Astrocyte (in vitro differentiated cells and primary cell): ENCODE measurements at regions not wholly inside any gene's neighbourhood (a gene's known extent, or its start where the extent isn't known, plus 50 kb on each side); places are given as distances from the start of the nearest gene placed in this dataset.

Experiments used
- EZH2 ChIP-seq: IDR thresholded peaks from 2 replicates; pipeline ENCODE4 v1.6.1; 2012; ENCODE audit warnings: mild to moderate bottlenecking, low read length, inconsistent platforms; ENCODE audit not compliant: insufficient read depth
- TF ChIP-seq, protein P1 (sequence below): IDR thresholded peaks from 2 replicates; pipeline ENCODE4 v1.5.1; 2011; ENCODE audit warnings: low read depth, mild to moderate bottlenecking, inconsistent platforms, low read length, moderate library complexity; ENCODE audit not compliant: insufficient read depth

DNA sequence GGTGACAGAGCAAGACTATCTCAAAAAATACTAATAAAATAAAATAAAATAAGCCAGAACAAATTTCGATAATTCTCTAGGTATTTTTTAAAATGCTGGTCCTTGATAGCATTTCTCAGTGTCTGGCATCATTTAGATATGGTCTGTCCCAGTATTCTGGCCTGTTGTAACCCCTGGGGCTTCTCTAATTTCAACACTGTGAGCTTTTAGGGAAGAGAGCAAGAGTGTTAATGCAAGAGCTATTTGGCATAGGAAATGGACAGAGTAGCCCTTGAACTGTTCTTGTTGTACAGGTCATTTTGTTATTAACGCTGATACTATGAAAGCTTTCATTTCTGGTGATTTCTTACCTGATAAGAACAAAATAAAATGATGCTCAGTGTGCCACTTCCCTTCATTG lies 112.2 kb upstream of the ZNF608 start:
- TF ChIP-seq, protein P1, sequence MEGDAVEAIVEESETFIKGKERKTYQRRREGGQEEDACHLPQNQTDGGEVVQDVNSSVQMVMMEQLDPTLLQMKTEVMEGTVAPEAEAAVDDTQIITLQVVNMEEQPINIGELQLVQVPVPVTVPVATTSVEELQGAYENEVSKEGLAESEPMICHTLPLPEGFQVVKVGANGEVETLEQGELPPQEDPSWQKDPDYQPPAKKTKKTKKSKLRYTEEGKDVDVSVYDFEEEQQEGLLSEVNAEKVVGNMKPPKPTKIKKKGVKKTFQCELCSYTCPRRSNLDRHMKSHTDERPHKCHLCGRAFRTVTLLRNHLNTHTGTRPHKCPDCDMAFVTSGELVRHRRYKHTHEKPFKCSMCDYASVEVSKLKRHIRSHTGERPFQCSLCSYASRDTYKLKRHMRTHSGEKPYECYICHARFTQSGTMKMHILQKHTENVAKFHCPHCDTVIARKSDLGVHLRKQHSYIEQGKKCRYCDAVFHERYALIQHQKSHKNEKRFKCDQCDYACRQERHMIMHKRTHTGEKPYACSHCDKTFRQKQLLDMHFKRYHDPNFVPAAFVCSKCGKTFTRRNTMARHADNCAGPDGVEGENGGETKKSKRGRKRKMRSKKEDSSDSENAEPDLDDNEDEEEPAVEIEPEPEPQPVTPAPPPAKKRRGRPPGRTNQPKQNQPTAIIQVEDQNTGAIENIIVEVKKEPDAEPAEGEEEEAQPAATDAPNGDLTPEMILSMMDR, result no peak
- TF ChIP-seq EZH2, result no peak
